ENCODE measurements at regions not wholly inside any gene's neighbourhood (a gene's known extent, or its start where the extent isn't known, plus 50 kb on each side); places are given as distances from the start of the nearest gene placed in this dataset.
"Not testable (repeated sequence)": the region's sequence is repeated elsewhere in the genome, so short reads cannot be mapped to it uniquely, and the experiment has no call there.

GRCh38 chr9:97248252-97248651 is 59.2 kb upstream of the CCDC180 start:
- DNase-seq (ENCODE audit: low read depth) = not testable (repeated sequence)

GRCh38 chr9:97243606-97244005 is 63.9 kb upstream of the CCDC180 start:
- no peak for DNase-seq (ENCODE audit: low read depth)

GRCh38 chr9:97241430-97241829 is 66.0 kb upstream of the CCDC180 start:
- DNase-seq (ENCODE audit: low read depth) = not testable (repeated sequence)

GRCh38 chr9:97237951-97238889 is 69.2 kb upstream of the CCDC180 start:
- DNase-seq (ENCODE audit: low read depth) = peak; percentile 64

- no peak for DNase-seq (ENCODE audit: low read depth)
Measured at GRCh38 chr9:97237311-97237786, 70.1 kb upstream of the CCDC180 start.

GRCh38 chr9:97233009-97233400 is 74.5 kb upstream of the CCDC180 start:
- DNase-seq (ENCODE audit: low read depth) = not testable (repeated sequence)

GRCh38 chr9:97232060-97233008 is 75.1 kb upstream of the CCDC180 start:
- not testable (repeated sequence) for DNase-seq (ENCODE audit: low read depth)

GRCh38 chr9:97222393-97222792 is 85.1 kb upstream of the CCDC180 start:
- not testable (repeated sequence) for DNase-seq (ENCODE audit: low read depth)

- peak; percentile 31 for DNase-seq (ENCODE audit: low read depth)
Measured at GRCh38 chr9:97221478-97222355, 85.7 kb upstream of the CCDC180 start.

GRCh38 chr9:97220894-97221477 is 86.5 kb upstream of the CCDC180 start:
- no peak for DNase-seq (ENCODE audit: low read depth)

GRCh38 chr9:97220396-97220795 is 87.1 kb upstream of the CCDC180 start:
- not testable (repeated sequence) for DNase-seq (ENCODE audit: low read depth)

- DNase-seq (ENCODE audit: low read depth) = not testable (repeated sequence)
Measured at GRCh38 chr9:97219443-97220140, 87.9 kb upstream of the CCDC180 start.

GRCh38 chr9:97215127-97215526 is 92.3 kb upstream of the CCDC180 start:
- DNase-seq (ENCODE audit: low read depth) = not testable (repeated sequence)

GRCh38 chr9:97214556-97214955 is 92.9 kb upstream of the CCDC180 start:
- DNase-seq (ENCODE audit: low read depth) = not testable (repeated sequence)

- DNase-seq (ENCODE audit: low read depth) = not testable (repeated sequence)
Measured at GRCh38 chr9:97199683-97200082, 107.8 kb upstream of the CCDC180 start.

- DNase-seq (ENCODE audit: low read depth) = not testable (repeated sequence)
Measured at GRCh38 chr9:97193767-97194166, 113.7 kb upstream of the CCDC180 start.

- DNase-seq (ENCODE audit: low read depth) = no peak
Measured at GRCh38 chr9:97188545-97188944, 118.9 kb upstream of the CCDC180 start.

- DNase-seq (ENCODE audit: low read depth) = not testable (repeated sequence)
Measured at GRCh38 chr9:97187706-97188105, 119.8 kb upstream of the CCDC180 start.

GRCh38 chr9:97186493-97186892 is 121.0 kb upstream of the CCDC180 start:
- DNase-seq (ENCODE audit: low read depth) = no peak

GRCh38 chr9:97182532-97182931 is 124.9 kb upstream of the CCDC180 start:
- not testable (repeated sequence) for DNase-seq (ENCODE audit: low read depth)

Data from stimulated activated CD8-positive, alpha-beta memory T cell treated with anti-CD3 and anti-CD28 coated beads, Interleukin-4, amount 100 ng/mL, for 24 hours (primary cell).